HCT116 (cell line): ENCODE measurements at regions not wholly inside any gene's neighbourhood (a gene's known extent, or its start where the extent isn't known, plus 50 kb on each side); places are given as distances from the start of the nearest gene placed in this dataset.

ENCODE experiments used
- CEBPB ChIP-seq: IDR thresholded peaks from 2 replicates; pipeline ENCODE4 v1.6.1; 2012; ENCODE audit warnings: low read depth
- RAD21 ChIP-seq: IDR thresholded peaks from 2 replicates; pipeline ENCODE4 v1.6.1; 2012; ENCODE audit warnings: low read depth, mild to moderate bottlenecking
- TF ChIP-seq, protein P1 (sequence below), 3 experiments: fragments of 200-600 bp in 1 of 3; sonication (generic) in 1 of 3; IDR thresholded peaks in 2 of 3; conservative IDR thresholded peaks in 1 of 3; 2 replicates each; pipeline ENCODE4 v1.5.1; 2012 to 2017; ENCODE audit warnings: low read depth in 2 of 3, low read length in 2 of 3, antibody characterized with exemption in 1 of 3, borderline replicate concordance in 1 of 3, control low read depth in 1 of 3, mild to moderate bottlenecking in 1 of 3, mixed read lengths in 1 of 3, mixed run types in 1 of 3, moderate library complexity in 1 of 3; ENCODE audit not compliant: insufficient read depth in 1 of 3

DNA sequence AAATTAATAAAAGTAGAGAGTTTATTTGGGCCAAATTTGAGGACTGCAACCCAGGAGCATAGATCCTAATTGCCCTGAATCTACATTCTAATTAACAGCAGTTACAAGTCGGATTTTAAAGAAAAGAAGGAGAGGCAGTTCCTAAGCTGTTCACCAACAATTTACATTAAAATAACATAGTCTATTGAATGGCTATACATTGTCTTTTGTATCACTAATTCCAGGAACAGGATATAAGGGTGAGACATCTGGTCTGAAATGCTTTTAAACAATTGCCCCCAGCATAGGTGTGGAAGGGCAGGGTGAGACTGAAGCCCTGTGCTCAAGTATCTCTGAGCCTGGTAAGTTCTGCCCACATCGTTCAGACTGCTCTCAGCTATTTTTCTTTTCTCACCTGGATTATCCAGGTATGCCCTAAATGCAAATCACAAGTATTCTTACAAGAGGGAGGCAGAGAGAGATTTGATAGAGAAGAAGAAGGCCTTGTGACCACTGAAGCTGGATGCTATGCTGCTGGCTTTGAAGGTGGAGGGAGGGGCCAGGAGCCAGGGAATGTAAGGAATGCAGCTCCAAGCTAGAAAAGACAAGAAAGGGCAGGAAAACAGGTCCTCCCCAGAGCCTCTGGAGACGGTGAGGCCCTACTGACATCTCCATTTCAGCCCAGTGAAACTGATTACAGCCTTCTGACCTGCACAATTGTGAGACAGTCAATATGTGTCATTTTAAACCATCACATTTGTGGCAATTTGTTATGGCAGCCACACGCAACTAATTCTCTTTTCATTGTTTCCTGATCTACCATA is 189.4 kb upstream of the ARL4C start:
- TF ChIP-seq, protein P1, sequence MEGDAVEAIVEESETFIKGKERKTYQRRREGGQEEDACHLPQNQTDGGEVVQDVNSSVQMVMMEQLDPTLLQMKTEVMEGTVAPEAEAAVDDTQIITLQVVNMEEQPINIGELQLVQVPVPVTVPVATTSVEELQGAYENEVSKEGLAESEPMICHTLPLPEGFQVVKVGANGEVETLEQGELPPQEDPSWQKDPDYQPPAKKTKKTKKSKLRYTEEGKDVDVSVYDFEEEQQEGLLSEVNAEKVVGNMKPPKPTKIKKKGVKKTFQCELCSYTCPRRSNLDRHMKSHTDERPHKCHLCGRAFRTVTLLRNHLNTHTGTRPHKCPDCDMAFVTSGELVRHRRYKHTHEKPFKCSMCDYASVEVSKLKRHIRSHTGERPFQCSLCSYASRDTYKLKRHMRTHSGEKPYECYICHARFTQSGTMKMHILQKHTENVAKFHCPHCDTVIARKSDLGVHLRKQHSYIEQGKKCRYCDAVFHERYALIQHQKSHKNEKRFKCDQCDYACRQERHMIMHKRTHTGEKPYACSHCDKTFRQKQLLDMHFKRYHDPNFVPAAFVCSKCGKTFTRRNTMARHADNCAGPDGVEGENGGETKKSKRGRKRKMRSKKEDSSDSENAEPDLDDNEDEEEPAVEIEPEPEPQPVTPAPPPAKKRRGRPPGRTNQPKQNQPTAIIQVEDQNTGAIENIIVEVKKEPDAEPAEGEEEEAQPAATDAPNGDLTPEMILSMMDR (IDR thresholded peaks at IDR 0.05 in 2 of 3, conservative IDR thresholded peaks at IDR 0.05 in 1 of 3; ENCODE audit: borderline replicate concordance in 1 of 3, insufficient read depth in 1 of 3, low read depth in 2 of 3, low read length in 2 of 3) = no peak
- TF ChIP-seq CEBPB (no peak), RAD21 (no peak)
